GM12878 (cell line): ENCODE measurements at regions not wholly inside any gene's neighbourhood (a gene's known extent, or its start where the extent isn't known, plus 50 kb on each side); places are given as distances from the start of the nearest gene placed in this dataset.

Experiments
- CHD4 ChIP-seq: fragments of 200-600 bp; sonication (generic); IDR thresholded peaks from 2 replicates; pipeline ENCODE4 v1.6.1; 2016; ENCODE audit warnings: mild to moderate bottlenecking
- JUND ChIP-seq: IDR thresholded peaks from 2 replicates; pipeline ENCODE4 v1.6.1; 2012; ENCODE audit warnings: low read depth, mild to moderate bottlenecking, low read length, improper control_type of control experiment, moderate library complexity
- SIN3A ChIP-seq: IDR thresholded peaks from 2 replicates; pipeline ENCODE4 v1.6.1; 2012; ENCODE audit warnings: low read depth, low read length, improper control_type of control experiment
- TAF1 ChIP-seq: IDR thresholded peaks from 2 replicates; pipeline ENCODE4 v1.6.1; 2011; ENCODE audit warnings: mild to moderate bottlenecking, low read depth, low read length, borderline replicate concordance

- TF ChIP-seq CHD4 (no peak), TAF1 (no peak), JUND (no peak), SIN3A (no peak)
Measured at GRCh38 chr3:181103605-181104004, 114.1 kb upstream of the DNAJC19 start.
